Stimulated activated CD8-positive, alpha-beta memory T cell treated with anti-CD3 and anti-CD28 coated beads, Interleukin-2, amount 100 ng/mL, for 1 hour (primary cell): ENCODE measurements at regions not wholly inside any gene's neighbourhood (a gene's known extent, or its start where the extent isn't known, plus 50 kb on each side); places are given as distances from the start of the nearest gene placed in this dataset.

Source experiments
- DNase-seq, 2 donors: peaks; one replicate each; pipeline ENCODE4 v3.0.0-alpha.2; 2020; ENCODE audit warnings: low read depth in 2 of 2

DNA sequence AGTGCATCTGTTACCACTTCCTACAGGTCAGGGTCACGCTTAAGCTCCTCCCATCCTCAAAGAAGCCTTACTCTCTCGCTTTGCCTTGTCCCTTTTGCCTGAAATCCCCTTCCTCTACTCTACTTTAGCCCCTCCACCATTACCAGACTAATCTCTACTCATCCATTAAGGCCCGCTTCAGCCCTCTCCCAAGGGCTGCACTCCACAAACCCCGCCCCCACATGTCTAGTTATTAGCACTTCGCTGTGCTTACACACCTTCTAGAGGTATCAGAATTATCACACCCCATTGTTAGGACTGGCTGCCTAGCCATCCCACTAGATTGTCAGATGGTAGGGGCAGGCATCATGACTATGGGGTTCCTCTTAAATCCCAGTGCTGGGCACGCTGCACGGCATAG is 565.7 kb upstream of the WWC1 start:
- no peak for DNase-seq

GRCh38 chr5:167726642-167727041 is 564.8 kb upstream of the WWC1 start:
- DNase-seq: no peak

- DNase-seq: no peak
These were observed 561.3 kb upstream of the WWC1 start for GRCh38 chr5:167730121-167730520.

GRCh38 chr5:167730656-167731055 is 560.8 kb upstream of the WWC1 start:
- no peak for DNase-seq

DNA sequence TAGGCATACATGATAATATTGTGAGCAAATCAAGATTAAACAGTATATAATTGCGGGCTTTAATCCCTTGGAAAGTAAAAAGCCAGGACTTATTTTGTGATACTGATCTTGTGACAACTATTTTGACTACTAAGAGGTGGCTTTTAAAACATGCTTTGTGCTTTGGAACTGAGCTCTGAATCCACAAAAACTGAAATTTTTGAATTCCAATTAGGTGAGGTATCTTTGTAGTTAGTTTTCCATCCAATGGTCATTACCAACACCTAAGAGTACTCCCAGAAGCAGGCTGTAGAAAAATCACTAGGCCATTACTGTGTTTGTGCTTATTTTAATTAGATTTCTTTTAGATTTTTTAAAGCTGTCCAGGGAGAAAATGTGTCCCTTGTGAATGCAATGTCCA is 559.5 kb upstream of the WWC1 start:
- no peak for DNase-seq

DNA sequence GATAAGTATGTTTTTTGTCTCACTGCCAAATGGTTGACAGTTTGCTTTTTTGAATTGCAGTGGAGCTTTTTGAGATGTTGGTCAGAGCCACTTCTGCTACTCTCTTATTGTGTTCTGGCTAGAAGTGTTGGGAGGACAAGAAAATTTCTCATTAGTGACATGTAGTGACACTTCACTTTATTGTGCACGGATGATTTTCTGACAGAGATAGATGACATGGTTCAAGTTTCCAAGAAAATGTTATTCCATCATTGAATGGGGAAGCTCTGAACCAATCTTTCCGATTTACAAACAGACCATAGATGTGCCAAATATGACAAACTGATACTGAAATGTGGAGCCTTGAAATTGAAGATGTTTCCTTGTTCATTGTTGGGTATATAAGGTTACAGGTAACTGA is 558.9 kb upstream of the WWC1 start:
- no peak for DNase-seq

GRCh38 chr5:167736992-167737391 is 554.5 kb upstream of the WWC1 start:
- no peak for DNase-seq

DNA sequence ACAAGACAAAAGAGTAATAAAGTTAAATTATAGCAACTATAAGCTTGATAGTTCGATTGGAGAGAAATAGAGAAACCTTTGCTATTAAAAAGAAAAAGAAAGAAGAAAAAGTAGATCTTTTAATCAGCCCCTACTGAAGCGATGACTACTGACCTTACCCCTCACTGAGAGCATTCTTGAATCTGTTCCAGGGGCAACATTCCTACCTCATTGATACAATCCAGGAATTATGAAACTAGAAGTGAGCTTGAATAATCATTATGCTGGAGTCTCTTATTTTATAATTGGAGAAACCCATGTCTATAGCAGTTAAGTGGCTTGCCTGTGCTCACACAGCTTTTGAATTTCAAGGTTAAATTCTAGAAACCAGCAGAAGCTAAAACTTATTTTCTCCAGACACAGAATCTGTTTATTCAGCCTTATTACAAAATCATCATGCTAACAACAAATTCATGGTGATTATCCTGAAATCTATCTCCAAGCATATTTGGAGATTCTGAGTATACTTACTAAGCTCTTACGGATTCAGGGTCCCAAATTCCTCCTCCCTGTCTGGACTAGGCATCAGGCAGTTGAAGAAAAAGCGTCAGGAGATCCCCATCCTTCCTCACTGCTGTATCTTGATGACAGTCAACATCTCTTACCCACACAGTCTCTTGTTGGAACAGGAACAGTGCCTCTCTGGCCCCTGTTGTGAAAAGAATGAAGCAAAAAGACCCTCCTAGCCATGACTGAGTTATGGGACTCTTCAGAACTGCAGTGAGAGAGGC is 547.6 kb upstream of the WWC1 start:
- no peak for DNase-seq

GRCh38 chr5:167745868-167746267 is 545.6 kb upstream of the WWC1 start:
- DNase-seq: no peak

- no peak for DNase-seq
These were observed 540.9 kb upstream of the WWC1 start for GRCh38 chr5:167750586-167750985.

DNA sequence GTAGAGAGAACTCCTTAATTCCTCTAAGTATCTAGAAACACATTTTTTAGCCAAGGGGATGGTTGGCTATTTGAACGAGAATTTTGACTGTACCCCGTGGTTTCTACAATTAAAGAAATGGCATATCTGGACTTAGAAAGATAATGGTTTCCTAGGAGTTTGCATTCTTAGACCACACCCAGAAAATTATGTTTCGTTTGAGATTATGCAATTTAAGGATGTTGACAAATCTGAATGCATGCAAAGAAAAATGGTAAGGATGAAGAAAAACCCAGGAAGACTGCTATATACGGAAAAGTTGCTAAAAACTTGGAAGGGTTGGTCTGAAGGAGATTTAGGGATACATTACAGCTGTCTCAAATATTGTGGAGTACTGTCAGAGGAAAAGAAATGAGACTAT is 538.5 kb upstream of the WWC1 start:
- DNase-seq: no peak

DNA sequence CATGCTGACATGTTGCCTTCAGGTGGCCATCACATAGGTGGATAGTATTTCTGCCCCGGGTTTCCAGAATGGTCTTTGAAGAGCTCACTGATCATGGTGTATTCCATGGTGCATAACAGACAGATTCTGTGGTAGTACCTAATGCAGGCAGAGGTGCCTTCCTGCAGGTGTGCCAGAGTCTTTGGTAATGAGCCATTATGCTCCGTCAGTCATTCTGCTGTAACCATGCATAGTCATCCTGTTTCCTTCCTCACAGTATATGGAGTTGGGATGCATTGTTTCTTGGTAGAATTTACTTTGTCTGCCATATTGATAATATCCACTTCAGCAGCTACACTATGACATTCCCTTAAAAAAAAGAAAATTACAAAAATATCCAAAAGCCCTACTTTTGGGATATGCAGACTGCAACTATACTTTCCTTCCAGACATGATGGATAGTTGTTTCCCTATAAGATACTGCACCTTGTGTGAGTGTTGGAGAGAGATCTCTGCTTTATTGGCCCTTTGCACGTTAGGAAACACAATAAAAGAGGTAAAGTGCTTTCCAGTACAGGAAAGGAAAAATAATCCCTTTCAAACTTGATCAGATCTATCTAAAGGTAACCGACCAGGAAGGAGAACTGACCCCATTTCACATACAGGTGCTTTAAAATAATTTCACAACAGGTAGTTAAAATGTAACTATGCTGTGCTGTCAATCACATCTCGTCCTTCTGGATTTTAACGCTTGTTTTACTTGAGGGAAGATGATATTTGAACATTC is 537.5 kb upstream of the WWC1 start:
- DNase-seq: no peak

DNA sequence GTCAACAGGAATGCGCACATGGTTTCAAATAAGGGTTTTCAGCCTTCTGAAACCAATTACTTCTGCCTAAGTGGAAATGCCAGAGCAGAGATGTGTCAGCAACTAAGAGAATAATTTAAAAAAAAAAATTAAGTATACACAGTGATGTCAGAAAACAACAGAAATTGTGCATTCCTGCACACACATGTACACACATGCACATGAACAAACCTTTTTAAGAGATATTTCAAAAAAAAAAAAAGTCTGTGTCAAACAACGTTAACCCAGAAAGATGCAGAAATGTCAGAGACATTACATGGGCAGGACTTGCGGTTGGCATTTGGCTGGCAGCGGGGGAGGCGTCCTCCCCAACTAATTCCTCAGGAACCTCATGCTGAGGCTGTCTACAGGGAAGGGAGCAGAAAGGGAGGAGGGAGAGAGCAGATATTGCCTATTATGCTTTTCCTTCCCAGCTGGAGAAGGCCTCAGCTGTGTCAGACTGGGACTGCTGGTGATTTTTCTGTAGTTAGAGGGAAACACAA is 536.9 kb upstream of the WWC1 start:
- DNase-seq: no peak

GRCh38 chr5:167755420-167755819 is 536.0 kb upstream of the WWC1 start:
- DNase-seq: no peak

- no peak for DNase-seq
These were observed 532.2 kb upstream of the WWC1 start for GRCh38 chr5:167759057-167759821.

- DNase-seq: no peak
These were observed 527.7 kb upstream of the WWC1 start for GRCh38 chr5:167763772-167764171.

DNA sequence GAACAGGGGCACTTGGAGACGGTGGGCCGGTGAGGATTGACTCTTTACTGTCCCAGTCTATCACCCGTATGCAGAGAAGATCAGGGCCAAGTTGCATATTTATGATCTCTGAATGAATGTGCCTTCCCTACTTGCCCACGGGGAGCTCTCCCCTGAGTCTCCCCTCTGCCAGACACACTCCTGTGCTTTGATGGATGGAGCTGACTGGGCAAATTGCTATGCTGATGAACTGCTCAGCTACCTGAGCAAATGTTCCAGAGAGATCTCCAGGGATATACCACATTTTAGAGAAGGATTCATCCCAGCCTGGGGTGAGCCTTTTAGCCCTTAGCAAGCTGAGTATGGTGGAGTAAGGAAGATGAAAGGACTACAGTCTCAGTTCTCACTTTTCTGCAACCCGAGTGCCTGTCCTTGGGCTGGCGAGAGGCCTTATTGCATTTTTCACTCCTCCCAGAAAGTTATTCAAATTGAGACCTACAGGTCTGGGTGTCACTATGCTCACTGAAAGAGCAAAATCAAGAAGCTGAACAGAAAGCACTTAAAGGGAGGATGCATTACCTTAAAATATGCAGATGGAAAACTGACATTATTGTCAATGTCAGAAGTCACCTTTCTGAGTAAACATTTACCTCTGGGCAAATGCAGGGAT is 526.7 kb upstream of the WWC1 start:
- no peak for DNase-seq

- DNase-seq: no peak
These were observed 526.1 kb upstream of the WWC1 start for GRCh38 chr5:167765352-167765751.

- DNase-seq: no peak
These were observed 524.5 kb upstream of the WWC1 start for GRCh38 chr5:167766957-167767356.

GRCh38 chr5:167767795-167768194 is 523.6 kb upstream of the WWC1 start:
- no peak for DNase-seq

DNA sequence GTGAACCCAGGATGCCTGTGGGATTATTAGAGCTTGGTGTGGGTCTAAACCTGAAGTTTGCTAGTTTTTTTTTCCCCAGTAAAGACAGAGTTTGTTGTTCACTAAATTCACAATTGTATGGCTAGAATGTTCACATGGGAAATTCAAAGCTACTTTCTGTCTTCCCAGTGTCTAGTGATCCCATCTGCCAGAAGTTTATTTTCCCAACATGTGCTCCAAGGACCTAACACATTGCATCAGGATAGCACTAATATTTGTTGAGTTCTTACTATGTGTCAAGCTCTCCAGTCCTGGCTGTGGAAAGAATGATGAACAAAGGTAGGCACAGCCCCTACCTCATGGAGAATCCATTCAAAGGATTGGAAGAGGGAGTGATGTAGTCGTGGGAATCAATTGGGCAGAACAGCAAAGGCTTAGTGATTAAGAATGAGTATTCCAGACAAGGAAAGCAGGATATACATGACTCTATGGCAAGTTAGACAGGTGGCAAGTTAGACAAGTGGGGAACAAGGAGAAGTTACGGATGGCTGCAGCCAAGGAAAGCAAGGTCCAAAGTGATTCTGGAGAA is 521.5 kb upstream of the WWC1 start:
- no peak for DNase-seq

DNA sequence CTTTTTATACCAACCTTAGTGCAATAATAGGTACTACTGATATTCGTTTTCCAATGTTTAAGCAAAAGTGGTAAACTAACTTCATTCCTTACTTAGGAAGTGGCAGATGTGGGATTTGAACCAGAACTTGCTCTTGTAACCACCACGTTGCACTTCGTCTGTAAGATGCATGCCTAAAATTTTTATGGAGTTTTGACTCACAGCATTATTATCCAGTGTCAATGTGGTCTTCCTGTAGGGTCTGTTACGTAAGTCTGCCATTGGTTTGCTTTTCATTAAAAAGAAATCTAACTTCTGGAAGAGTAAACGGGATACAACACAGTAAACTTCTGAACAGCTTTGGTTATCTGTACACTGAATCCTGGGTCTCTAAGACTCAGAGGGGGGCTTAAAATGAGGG is 521.0 kb upstream of the WWC1 start:
- DNase-seq: no peak
